Activated T-helper 17 cell treated with anti-CD3 and anti-CD28 coated beads, Interleukin-2, amount 50 U/mL, for 72 hours (primary cell): ENCODE measurements at regions not wholly inside any gene's neighbourhood (a gene's known extent, or its start where the extent isn't known, plus 50 kb on each side); places are given as distances from the start of the nearest gene placed in this dataset.

Experiments used
- ATAC-seq: fragments of 150-1000 bp; cut with Tn5 transposase; replicated peaks from 2 replicates; pipeline ENCODE4 v1.10.0; 2021; ENCODE audit warnings: mild to moderate bottlenecking, moderate library complexity
- H3K27ac Mint-ChIP-seq: one replicate; pipeline ENCODE4 v1.8.0; 2022; ENCODE audit warnings: mixed read lengths
- H3K27me3 Mint-ChIP-seq: one replicate; pipeline ENCODE4 v1.8.0; 2022; ENCODE audit warnings: mixed read lengths
- H3K36me3 Mint-ChIP-seq: one replicate; pipeline ENCODE4 v1.8.0; 2022; ENCODE audit warnings: low read depth, mild to moderate bottlenecking, mixed read lengths
- H3K4me1 Mint-ChIP-seq: one replicate; pipeline ENCODE4 v1.8.0; 2022; ENCODE audit warnings: mixed read lengths
- H3K4me3 Mint-ChIP-seq: one replicate; pipeline ENCODE4 v1.8.0; 2022; ENCODE audit warnings: mild to moderate bottlenecking, mixed read lengths
- H3K9me3 Mint-ChIP-seq: one replicate; pipeline ENCODE4 v1.8.0; 2022; ENCODE audit warnings: mixed read lengths

- no peaks in the 10 kb centered on the region for H3K9me3 Mint-ChIP-seq
- no peak for ATAC-seq
- H3K4me1 Mint-ChIP-seq, result no peaks in the 10 kb centered on the region
- H3K4me3 Mint-ChIP-seq, result no peak overlapping the region
- peaks cover 11% of the 10 kb centered on the region for H3K27me3 Mint-ChIP-seq
- no peaks in the 10 kb centered on the region for H3K36me3 Mint-ChIP-seq
- no peak overlapping the region for H3K27ac Mint-ChIP-seq
These were observed 198.4 kb upstream of the SNX2 start for GRCh38 chr5:122576256-122577016.

DNA sequence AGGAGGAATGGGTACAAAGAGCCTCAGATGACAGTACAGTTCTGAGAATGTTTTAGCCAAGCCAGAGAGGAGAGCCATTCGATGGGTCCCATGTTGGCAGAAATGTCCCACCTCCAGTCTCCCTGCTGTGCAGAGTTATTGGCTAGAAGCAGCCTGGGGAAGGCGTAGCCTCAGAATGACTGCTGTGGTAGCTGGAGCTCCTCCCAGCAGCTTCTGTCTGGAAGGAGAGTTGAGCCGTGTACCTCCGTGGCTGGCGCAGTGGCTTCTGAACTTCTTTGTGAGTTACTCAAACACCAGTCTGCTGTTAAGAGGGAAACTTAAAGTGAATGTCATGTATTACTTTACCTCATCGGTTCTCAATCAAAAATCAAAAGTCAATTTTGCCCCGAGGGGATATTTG lies 193.3 kb upstream of the SNX2 start:
- Mint-ChIP-seq H3K27me3 (peaks cover 15% of the 10 kb centered on the region), H3K27ac (no peak overlapping the region), H3K4me3 (no peak overlapping the region), H3K4me1 (no peaks in the 10 kb centered on the region), H3K9me3 (no peaks in the 10 kb centered on the region), H3K36me3 (no peaks in the 10 kb centered on the region)
- no peak for ATAC-seq

GRCh38 chr5:122584411-122585300 lies 190.2 kb upstream of the SNX2 start:
- ATAC-seq, result no peak
- Mint-ChIP-seq H3K27me3 (peaks cover 10% of the 10 kb centered on the region), H3K4me1 (no peaks in the 10 kb centered on the region), H3K9me3 (no peaks in the 10 kb centered on the region), H3K27ac (no peak overlapping the region), H3K4me3 (no peak overlapping the region), H3K36me3 (no peaks in the 10 kb centered on the region)

- H3K9me3 Mint-ChIP-seq, result no peaks in the 10 kb centered on the region
- no peaks in the 10 kb centered on the region for H3K36me3 Mint-ChIP-seq
- H3K4me1 Mint-ChIP-seq, result no peaks in the 10 kb centered on the region
- H3K27me3 Mint-ChIP-seq, result peaks cover 5% of the 10 kb centered on the region
- H3K27ac Mint-ChIP-seq, result no peak overlapping the region
- ATAC-seq, result no peak
- H3K4me3 Mint-ChIP-seq, result no peak overlapping the region
These were observed 189.5 kb upstream of the SNX2 start for GRCh38 chr5:122585371-122585770.

DNA sequence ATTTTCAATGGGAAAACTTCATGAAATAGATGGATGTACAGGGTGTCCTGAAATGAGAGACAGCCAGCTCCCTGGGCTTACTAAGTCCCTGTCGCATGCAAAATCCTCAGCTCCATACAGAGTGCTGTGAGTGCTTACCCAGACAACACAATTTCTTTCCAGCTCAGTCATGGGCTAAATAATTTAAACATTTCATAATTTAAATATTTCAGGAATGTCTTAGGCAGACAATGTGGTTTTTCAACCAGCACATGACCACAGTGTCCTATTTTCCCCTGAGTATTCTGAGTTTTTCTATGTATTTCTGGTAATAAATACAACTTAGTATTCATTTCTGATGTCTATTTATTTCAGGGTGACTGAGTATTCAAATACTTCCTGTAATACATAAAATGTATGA lies 188.5 kb upstream of the SNX2 start:
- H3K36me3 Mint-ChIP-seq, result no peaks in the 10 kb centered on the region
- no peak overlapping the region for H3K27ac Mint-ChIP-seq
- no peaks in the 10 kb centered on the region for H3K4me1 Mint-ChIP-seq

DNA sequence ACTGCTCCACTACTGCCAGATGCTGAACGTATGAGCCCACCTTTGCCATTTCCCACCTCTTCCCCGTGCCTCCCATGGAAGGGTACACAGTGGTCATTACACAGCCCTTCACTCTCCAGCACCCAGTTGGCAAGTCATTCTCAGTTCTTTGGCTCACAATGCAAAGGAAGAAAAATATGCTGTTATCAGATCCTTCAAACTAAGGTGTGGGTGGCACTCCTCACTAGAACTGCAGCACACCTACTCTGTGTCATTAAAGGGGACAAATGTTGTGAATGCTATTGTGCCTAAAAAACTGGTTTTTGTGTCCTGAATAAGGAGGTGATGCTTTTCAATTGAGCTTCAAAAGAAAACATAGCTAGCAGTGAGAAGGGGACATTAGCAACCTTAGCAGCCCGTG lies 183.1 kb upstream of the SNX2 start:
- ATAC-seq, result no peak
- peaks cover 3% of the 10 kb centered on the region for H3K9me3 Mint-ChIP-seq
- no peak overlapping the region for H3K4me3 Mint-ChIP-seq
- H3K27ac Mint-ChIP-seq, result no peak overlapping the region
- H3K4me1 Mint-ChIP-seq, result no peaks in the 10 kb centered on the region
- H3K36me3 Mint-ChIP-seq, result no peaks in the 10 kb centered on the region
- no peaks in the 10 kb centered on the region for H3K27me3 Mint-ChIP-seq

More for the DNA sequence above, 188.5 kb upstream of the SNX2 start:
- peaks cover 4% of the 10 kb centered on the region for H3K27me3 Mint-ChIP-seq
- H3K9me3 Mint-ChIP-seq, result no peaks in the 10 kb centered on the region
- no peak overlapping the region for H3K4me3 Mint-ChIP-seq
- no peak for ATAC-seq

DNA sequence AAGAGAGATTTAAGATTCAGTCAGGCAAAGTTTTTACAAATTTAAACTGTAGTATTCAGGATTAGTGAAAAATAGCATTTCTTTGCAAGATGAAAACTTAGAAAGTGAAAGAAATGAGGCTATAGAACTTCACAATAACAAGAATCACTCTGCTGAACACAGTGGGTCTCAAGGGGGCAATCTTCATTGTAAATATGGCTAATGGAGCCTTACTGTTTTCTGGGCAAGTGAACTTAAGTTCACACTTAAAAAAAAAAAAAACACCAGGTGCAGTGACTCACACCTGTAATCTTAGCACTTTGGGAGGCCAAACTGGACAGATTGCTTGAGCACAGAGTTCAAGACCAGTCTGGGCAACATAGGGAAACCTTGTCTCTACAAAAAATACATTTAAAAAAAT lies 175.9 kb upstream of the SNX2 start:
- ATAC-seq, result no peak
- Mint-ChIP-seq H3K4me3 (no peak overlapping the region), H3K9me3 (peaks cover 3% of the 10 kb centered on the region), H3K36me3 (no peaks in the 10 kb centered on the region), H3K4me1 (no peaks in the 10 kb centered on the region), H3K27ac (no peak overlapping the region), H3K27me3 (peaks cover 5% of the 10 kb centered on the region)

DNA sequence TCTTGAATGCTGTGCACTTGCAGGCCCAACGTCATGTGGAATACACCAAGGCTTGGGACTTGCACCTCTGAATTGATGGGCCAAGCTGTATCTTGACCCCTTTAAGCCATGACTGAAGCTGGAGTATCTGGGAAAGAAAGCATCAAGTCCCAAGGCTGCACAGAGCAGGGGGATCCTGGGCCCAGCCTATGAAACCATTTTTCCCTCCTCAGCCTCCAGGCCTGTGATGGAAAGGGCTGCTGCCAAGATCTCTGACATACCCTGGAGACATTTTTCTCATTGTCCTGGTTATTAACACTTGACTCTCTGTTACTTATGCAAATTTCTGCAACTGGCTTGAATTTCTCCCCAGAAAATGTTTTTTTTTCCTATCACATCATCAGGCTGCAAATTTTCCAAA lies 174.0 kb upstream of the SNX2 start:
- peaks cover 3% of the 10 kb centered on the region for H3K9me3 Mint-ChIP-seq
- H3K36me3 Mint-ChIP-seq, result no peaks in the 10 kb centered on the region
- no peak for ATAC-seq
- H3K4me3 Mint-ChIP-seq, result no peak overlapping the region
- peaks cover 5% of the 10 kb centered on the region for H3K27me3 Mint-ChIP-seq
- no peaks in the 10 kb centered on the region for H3K4me1 Mint-ChIP-seq
- no peak overlapping the region for H3K27ac Mint-ChIP-seq

DNA sequence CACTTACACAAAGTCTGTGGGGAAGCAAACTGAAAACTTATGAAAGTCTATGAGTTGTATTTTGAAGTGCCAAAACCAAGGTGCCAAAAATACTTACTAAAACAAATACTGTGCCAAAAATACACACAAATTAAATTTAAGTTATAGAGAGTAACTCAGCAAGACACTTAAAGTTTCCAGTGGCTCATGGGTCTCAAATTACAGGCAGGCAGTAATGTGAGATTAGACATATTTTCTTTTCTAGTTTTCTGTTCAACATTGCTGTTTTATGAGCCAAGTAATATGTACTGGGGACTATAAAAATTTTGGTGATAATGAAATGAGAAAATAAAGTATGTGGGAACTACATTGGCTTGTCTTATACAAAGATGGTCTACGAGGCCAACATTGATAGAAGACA lies 172.2 kb upstream of the SNX2 start:
- Mint-ChIP-seq H3K9me3 (no peaks in the 10 kb centered on the region), H3K27me3 (peaks cover 8% of the 10 kb centered on the region), H3K4me3 (no peak overlapping the region), H3K4me1 (no peaks in the 10 kb centered on the region), H3K36me3 (no peaks in the 10 kb centered on the region), H3K27ac (no peak overlapping the region)
- ATAC-seq, result no peak

GRCh38 chr5:122605236-122605635 lies 169.6 kb upstream of the SNX2 start:
- H3K27me3 Mint-ChIP-seq, result peaks cover 3% of the 10 kb centered on the region
- peaks cover 4% of the 10 kb centered on the region for H3K9me3 Mint-ChIP-seq
- no peaks in the 10 kb centered on the region for H3K36me3 Mint-ChIP-seq
- no peak for ATAC-seq
- no peak overlapping the region for H3K4me3 Mint-ChIP-seq
- no peak overlapping the region for H3K27ac Mint-ChIP-seq
- H3K4me1 Mint-ChIP-seq, result no peaks in the 10 kb centered on the region

GRCh38 chr5:122607818-122608217 lies 167.1 kb upstream of the SNX2 start:
- Mint-ChIP-seq H3K4me1 (no peaks in the 10 kb centered on the region), H3K27ac (no peak overlapping the region), H3K4me3 (no peak overlapping the region), H3K36me3 (no peaks in the 10 kb centered on the region), H3K27me3 (peaks cover 3% of the 10 kb centered on the region), H3K9me3 (peaks cover 4% of the 10 kb centered on the region)
- no peak for ATAC-seq

DNA sequence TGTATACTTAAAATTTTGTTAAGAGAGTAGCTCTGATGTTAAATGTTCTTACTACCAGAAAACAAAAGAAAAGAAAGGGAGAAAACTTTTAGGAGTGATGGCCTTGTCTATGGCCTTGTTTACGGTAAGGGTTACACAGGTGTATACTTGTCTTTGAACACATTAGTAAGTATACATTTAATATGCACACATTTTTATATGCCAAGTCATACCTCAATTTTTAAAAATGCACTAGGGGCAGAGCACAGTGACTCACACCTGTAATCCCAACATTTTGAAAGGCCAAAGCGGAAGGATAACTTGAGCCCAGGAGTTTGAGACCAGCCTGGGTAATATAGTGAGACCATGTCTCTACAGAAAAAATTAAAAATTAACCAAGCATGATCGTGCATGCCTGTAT lies 166.7 kb upstream of the SNX2 start:
- ATAC-seq, result no peak
- peaks cover 3% of the 10 kb centered on the region for H3K27me3 Mint-ChIP-seq
- no peak overlapping the region for H3K4me3 Mint-ChIP-seq
- H3K36me3 Mint-ChIP-seq, result no peaks in the 10 kb centered on the region
- H3K9me3 Mint-ChIP-seq, result peaks cover 4% of the 10 kb centered on the region
- no peaks in the 10 kb centered on the region for H3K4me1 Mint-ChIP-seq
- no peak overlapping the region for H3K27ac Mint-ChIP-seq

GRCh38 chr5:122611406-122611805 lies 163.5 kb upstream of the SNX2 start:
- H3K4me3 Mint-ChIP-seq, result no peak overlapping the region
- no peaks in the 10 kb centered on the region for H3K4me1 Mint-ChIP-seq
- no peak overlapping the region for H3K27ac Mint-ChIP-seq
- H3K9me3 Mint-ChIP-seq, result peaks cover 4% of the 10 kb centered on the region
- no peaks in the 10 kb centered on the region for H3K36me3 Mint-ChIP-seq
- no peak for ATAC-seq
- peaks cover 3% of the 10 kb centered on the region for H3K27me3 Mint-ChIP-seq

DNA sequence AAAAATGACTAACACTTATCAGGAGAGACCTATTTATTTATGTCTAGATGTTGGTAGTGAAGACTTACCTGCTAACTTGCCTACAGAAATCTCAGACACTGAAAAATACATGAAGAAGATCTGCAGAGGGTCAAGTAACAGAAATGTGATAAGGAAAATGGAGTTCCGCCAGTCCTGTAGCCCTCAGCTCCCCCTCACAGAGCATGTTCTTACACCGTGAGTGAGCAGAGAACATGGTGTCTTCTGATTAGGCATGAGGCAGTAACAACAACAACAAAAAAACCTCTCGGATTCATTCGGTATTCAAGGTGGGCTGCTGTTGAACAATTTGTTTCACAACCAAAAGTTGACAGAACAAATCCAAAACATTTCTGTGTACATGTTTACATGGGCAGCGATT lies 162.0 kb upstream of the SNX2 start:
- H3K4me1 Mint-ChIP-seq, result no peaks in the 10 kb centered on the region
- no peak for ATAC-seq
- no peaks in the 10 kb centered on the region for H3K27me3 Mint-ChIP-seq
- H3K27ac Mint-ChIP-seq, result no peak overlapping the region
- peaks cover 4% of the 10 kb centered on the region for H3K9me3 Mint-ChIP-seq
- H3K36me3 Mint-ChIP-seq, result no peaks in the 10 kb centered on the region
- no peak overlapping the region for H3K4me3 Mint-ChIP-seq

DNA sequence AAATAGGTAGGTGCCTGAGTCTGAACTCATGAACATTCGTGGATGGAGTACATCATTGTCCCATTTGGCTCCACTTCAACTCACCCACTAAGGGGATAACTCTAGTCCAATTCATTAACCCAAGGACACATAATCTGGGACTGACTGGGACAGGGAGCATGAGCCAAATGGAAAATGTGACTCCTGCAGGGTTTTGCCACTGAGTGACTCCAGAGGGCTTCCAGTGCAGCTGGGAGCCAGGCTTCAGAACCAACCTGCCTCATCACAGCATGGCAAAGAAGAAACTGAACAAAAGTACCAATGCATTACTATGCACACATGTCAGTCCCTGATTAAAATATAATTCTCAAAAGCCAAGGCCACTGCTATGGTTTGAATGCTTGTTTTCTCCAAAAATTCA lies 159.7 kb upstream of the SNX2 start:
- no peak for ATAC-seq
- Mint-ChIP-seq H3K27ac (no peak overlapping the region), H3K4me1 (no peaks in the 10 kb centered on the region), H3K9me3 (no peaks in the 10 kb centered on the region), H3K4me3 (no peak overlapping the region), H3K27me3 (no peaks in the 10 kb centered on the region), H3K36me3 (no peaks in the 10 kb centered on the region)
